ENCODE measurements at regions not wholly inside any gene's neighbourhood (a gene's known extent, or its start where the extent isn't known, plus 50 kb on each side); places are given as distances from the start of the nearest gene placed in this dataset.

DNA sequence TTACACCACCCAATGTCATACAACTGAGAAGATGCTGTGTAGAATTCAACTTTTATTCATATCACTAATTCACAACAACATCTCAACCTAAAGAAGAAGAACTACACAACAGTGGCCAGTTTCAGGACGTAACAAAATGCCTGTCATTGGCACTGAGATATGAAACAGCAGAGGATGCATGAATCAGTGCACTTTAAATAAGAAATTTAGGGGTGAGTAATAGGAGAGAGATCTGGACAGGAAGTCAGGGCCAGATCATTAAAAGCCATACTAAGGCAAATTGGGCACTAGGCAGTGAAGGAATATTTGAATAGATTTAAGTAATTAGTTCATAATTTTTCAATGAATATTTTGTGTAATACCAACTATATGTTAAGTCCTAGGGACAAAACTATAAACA is 510.5 kb downstream of the PLPP3 start:
- no peak for DNase-seq

DNA sequence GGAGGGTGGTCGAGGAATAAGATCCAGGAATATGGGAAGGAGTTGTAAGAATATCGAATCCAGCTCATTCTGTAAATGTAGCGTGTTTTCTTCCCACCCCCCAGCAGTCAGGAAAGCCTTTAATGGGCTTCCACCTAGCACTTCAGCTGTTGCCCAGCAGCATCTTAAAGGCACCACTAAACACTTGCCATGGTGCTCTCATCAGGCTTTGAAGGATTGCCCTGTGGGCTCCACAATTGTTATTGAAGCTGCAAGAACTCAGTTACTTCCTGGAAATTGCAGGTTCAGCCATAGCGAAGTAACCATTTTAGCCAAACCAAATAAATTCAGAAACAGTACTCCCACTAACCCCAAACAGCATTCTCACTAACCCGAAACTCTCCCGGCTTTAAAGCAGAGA is 511.2 kb downstream of the PLPP3 start:
- no peak for DNase-seq

GRCh38 chr1:56065729-56066128 is 513.6 kb downstream of the PLPP3 start:
- DNase-seq, result no peak

DNA sequence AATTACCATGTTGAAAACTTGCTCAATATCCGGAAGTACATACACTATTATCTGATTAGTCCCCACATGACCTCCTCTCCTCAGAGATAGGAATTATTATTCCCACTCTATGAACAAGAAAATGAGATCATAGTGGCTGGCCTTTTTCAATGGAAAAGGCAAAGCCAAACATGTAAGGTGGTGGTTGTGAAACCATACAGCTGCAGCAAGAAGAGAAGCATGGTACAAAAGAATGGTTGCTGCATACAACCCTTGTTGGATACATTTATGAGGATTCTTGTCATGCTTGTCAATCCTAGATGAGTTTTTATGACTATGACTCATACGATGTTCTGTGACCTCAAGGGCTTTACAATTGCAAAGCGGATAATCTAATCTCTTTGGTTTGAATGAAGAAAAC is 514.7 kb downstream of the PLPP3 start:
- DNase-seq, result no peak

- peak in 7 of 14 donors; percentile 2 to 29 (median 21) for DNase-seq
Measured at GRCh38 chr1:56063461-56063860, 515.9 kb downstream of the PLPP3 start.

- DNase-seq, result no peak
Measured at GRCh38 chr1:56062625-56063024, 516.7 kb downstream of the PLPP3 start.

GRCh38 chr1:56061824-56062223 is 517.5 kb downstream of the PLPP3 start:
- no peak for DNase-seq

GRCh38 chr1:56060906-56061305 is 518.5 kb downstream of the PLPP3 start:
- no peak for DNase-seq

GRCh38 chr1:56057466-56058405 is 521.6 kb downstream of the PLPP3 start:
- DNase-seq, result no peak

DNA sequence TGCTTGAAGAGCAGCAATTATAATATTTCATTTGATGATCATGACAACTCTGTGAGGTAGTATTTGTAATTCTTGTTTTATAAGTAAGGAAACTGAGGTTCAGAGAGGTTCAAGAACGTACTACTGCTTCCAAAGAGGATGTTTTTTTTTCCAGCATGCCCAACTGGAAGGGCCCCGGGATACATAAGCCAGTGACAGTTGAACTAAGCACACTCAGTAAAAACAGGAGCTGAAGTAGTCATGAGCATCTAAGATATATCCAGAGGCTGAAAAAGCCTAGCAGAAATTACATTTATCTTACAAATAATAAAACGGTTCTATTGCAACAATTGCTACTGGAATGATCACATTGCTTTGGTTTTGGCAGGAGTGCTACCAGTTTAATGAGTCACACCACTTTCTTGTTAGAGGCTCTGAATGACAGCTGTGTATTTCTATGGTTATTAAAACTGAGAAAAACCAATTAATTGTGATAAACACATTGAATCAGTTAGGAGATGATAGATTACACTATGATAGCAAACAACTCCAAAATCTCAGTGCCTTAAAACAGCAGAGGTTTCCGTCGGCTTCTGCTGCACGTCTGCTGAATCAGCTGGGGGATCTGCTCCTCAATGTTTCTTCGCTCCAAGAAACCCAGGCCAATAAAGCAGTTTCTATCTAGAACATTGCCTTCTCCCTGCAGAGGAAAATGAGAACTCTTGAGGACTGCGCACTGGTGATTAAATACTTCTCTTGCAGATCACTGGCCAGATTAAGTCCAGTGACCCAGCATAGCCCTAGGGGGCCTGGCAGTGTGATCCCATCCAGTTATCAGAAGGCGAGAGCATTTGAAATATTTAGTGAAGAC is 522.7 kb downstream of the PLPP3 start:
- no peak for DNase-seq

GRCh38 chr1:56054959-56055358 is 524.4 kb downstream of the PLPP3 start:
- no peak for DNase-seq

GRCh38 chr1:56052041-56052440 is 527.3 kb downstream of the PLPP3 start:
- no peak for DNase-seq

GRCh38 chr1:56050911-56051310 is 528.5 kb downstream of the PLPP3 start:
- no peak for DNase-seq

- DNase-seq, result no peak
Measured at GRCh38 chr1:56045477-56045876, 533.9 kb downstream of the PLPP3 start.

GRCh38 chr1:56045062-56045461 is 534.3 kb downstream of the PLPP3 start:
- DNase-seq, result no peak

GRCh38 chr1:56036479-56036878 is 542.9 kb downstream of the PLPP3 start:
- no peak for DNase-seq

DNA sequence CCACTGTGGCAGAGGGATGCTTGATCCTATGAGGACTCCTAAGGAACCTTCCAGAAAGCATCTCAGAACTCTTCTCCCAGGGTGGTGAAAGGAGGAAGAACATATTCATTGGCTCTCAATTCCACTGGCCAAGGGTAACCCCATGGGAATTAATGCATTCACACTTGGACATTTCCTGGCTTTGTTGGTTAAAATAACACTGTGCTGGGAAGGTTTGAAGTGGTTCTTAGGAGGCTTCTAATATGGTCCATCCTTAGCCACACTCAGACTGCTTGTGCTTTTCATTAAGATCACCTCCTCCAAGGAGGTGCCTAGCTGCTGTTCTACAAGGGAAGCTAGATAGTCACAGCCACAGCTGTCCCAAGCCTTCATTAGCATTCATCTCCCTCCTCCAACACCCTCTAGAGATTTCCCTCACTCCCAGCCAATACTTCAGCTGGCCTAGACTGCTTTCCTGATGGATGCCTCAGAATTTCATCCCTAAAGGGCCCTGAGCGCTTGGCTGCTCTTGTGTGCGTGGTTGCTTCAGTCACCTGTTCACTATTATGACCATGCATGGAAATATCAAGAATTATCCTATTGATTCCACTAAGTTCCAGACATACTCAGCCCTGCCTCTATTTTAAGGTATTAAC is 544.4 kb downstream of the PLPP3 start:
- no peak for DNase-seq

- DNase-seq, result no peak
Measured at GRCh38 chr1:56034222-56034621, 545.1 kb downstream of the PLPP3 start.

DNA sequence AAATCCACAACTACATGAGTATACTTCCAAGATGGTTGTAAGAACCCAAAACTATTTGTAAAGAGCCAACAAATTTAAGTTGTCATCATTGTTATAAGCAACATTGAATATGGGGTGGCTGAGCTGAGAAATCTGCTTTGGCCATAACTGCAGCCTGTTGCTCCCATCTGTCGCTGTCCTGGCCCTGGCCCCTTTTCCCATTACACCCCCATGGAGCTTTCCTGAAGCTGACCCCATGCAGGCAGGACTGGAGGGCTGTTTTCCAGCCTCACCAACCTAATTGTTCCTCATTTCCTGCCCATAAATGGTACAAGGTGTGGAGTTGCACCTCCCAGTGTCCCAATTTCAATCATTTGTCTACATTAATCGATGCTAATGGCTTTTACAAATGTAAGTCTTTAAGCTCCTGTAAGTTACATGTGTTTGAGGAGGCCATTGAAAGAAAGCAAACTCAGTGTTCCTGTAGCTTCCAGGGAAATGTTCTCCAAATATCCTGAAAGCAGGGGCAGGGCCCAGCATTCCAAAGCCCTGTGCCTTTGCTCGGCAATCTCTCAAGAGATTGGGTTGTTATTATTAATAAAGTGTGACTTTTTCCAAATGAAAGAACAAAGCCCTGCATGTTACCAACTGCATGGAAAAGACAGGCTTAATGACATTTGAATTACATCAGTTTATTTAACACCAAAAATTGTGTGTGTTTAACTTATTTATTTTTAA is 545.9 kb downstream of the PLPP3 start:
- DNase-seq, result peak in 1 of 14 donors; percentile 71

GRCh38 chr1:56032096-56032676 is 547.2 kb downstream of the PLPP3 start:
- no peak for DNase-seq

GRCh38 chr1:56031001-56031400 is 548.4 kb downstream of the PLPP3 start:
- no peak for DNase-seq

Measured in C1 segment of cervical spinal cord (tissue), 14 donors.